Dendritic cell treated with granulocyte-macrophage colony-stimulating factor and Interleukin-4, amounts not matched to agents 40 ng/mL and 50 ng/mL, for 4 days (primary cell): ENCODE measurements at regions not wholly inside any gene's neighbourhood (a gene's known extent, or its start where the extent isn't known, plus 50 kb on each side); places are given as distances from the start of the nearest gene placed in this dataset.
"Not testable (repeated sequence)": the region's sequence is repeated elsewhere in the genome, so short reads cannot be mapped to it uniquely, and the experiment has no call there.

Experiments used
- H3K27ac Mint-ChIP-seq: one replicate; pipeline ENCODE4 v1.8.0; 2022; ENCODE audit warnings: mild to moderate bottlenecking, mixed read lengths
- H3K27me3 Mint-ChIP-seq: one replicate; pipeline ENCODE4 v1.8.0; 2022; ENCODE audit warnings: mild to moderate bottlenecking, mixed read lengths
- H3K36me3 Mint-ChIP-seq: one replicate; pipeline ENCODE4 v1.8.0; 2022; ENCODE audit warnings: low read depth, mixed read lengths
- H3K4me1 Mint-ChIP-seq: one replicate; pipeline ENCODE4 v1.8.0; 2022; ENCODE audit warnings: low read depth, mixed read lengths
- H3K4me3 Mint-ChIP-seq: one replicate; pipeline ENCODE4 v1.8.0; 2022; ENCODE audit warnings: mild to moderate bottlenecking, moderate library complexity, mixed read lengths
- H3K9me3 Mint-ChIP-seq: one replicate; pipeline ENCODE4 v1.8.0; 2022; ENCODE audit warnings: mixed read lengths
- intact Hi-C: fragments of 100-400 bp; cut with micrococcal nuclease; formaldehyde crosslinking; loops from one replicate; pipeline ENCODE4 v1.15.0; 2022

- no peaks in the 10 kb centered on the region for H3K36me3 Mint-ChIP-seq
- no peak overlapping the region for H3K27ac Mint-ChIP-seq
- no peaks in the 10 kb centered on the region for H3K4me1 Mint-ChIP-seq
- H3K27me3 Mint-ChIP-seq = no peaks in the 10 kb centered on the region
- intact Hi-C loops = no loop called here
- H3K4me3 Mint-ChIP-seq = no peak overlapping the region
- H3K9me3 Mint-ChIP-seq = no peaks in the 10 kb centered on the region
Observed at GRCh38 chr4:53959343-53960120, 104.9 kb downstream of the CHIC2 start.

GRCh38 chr4:53956454-53956853 lies 108.0 kb downstream of the CHIC2 start:
- H3K27me3 Mint-ChIP-seq = no peaks in the 10 kb centered on the region
- H3K9me3 Mint-ChIP-seq = no peaks in the 10 kb centered on the region
- H3K4me3 Mint-ChIP-seq = no peak overlapping the region
- no peaks in the 10 kb centered on the region for H3K4me1 Mint-ChIP-seq
- no peaks in the 10 kb centered on the region for H3K36me3 Mint-ChIP-seq
- H3K27ac Mint-ChIP-seq = no peak overlapping the region
- intact Hi-C loops = no loop called here

GRCh38 chr4:53956053-53956452 lies 108.4 kb downstream of the CHIC2 start:
- Mint-ChIP-seq H3K36me3 (no peaks in the 10 kb centered on the region), H3K4me3 (no peak overlapping the region), H3K27ac (no peak overlapping the region), H3K9me3 (no peaks in the 10 kb centered on the region), H3K4me1 (no peaks in the 10 kb centered on the region), H3K27me3 (no peaks in the 10 kb centered on the region)
- intact Hi-C loops = no loop called here

- intact Hi-C loops = no loop called here
- Mint-ChIP-seq H3K9me3 (no peaks in the 10 kb centered on the region), H3K4me1 (no peaks in the 10 kb centered on the region), H3K27me3 (peaks cover 1% of the 10 kb centered on the region), H3K27ac (no peak overlapping the region), H3K4me3 (no peak overlapping the region), H3K36me3 (no peaks in the 10 kb centered on the region)
Observed at GRCh38 chr4:53951414-53951813, 113.0 kb downstream of the CHIC2 start.

- Mint-ChIP-seq H3K4me1 (no peaks in the 10 kb centered on the region), H3K9me3 (no peaks in the 10 kb centered on the region), H3K4me3 (no peak overlapping the region), H3K36me3 (no peaks in the 10 kb centered on the region), H3K27ac (no peak overlapping the region), H3K27me3 (peaks cover 2% of the 10 kb centered on the region)
- intact Hi-C loops = no loop called here
Observed at GRCh38 chr4:53943345-53944085, 120.9 kb downstream of the CHIC2 start.

- H3K27ac Mint-ChIP-seq = no peak overlapping the region
- intact Hi-C loops = no loop called here
- no peaks in the 10 kb centered on the region for H3K9me3 Mint-ChIP-seq
- peaks cover 2% of the 10 kb centered on the region for H3K27me3 Mint-ChIP-seq
- no peaks in the 10 kb centered on the region for H3K36me3 Mint-ChIP-seq
- H3K4me1 Mint-ChIP-seq = no peaks in the 10 kb centered on the region
- H3K4me3 Mint-ChIP-seq = no peak overlapping the region
Observed at GRCh38 chr4:53942712-53943111, 121.7 kb downstream of the CHIC2 start.

GRCh38 chr4:53941331-53941730 lies 123.1 kb downstream of the CHIC2 start:
- Mint-ChIP-seq H3K4me1 (no peaks in the 10 kb centered on the region), H3K9me3 (no peaks in the 10 kb centered on the region), H3K36me3 (no peaks in the 10 kb centered on the region), H3K4me3 (no peak overlapping the region), H3K27ac (no peak overlapping the region), H3K27me3 (peaks cover 2% of the 10 kb centered on the region)
- intact Hi-C loops = no loop called here

GRCh38 chr4:53939892-53940291 lies 124.5 kb downstream of the CHIC2 start:
- H3K36me3 Mint-ChIP-seq = not testable (repeated sequence)

GRCh38 chr4:53937918-53938317 lies 126.5 kb downstream of the CHIC2 start:
- Mint-ChIP-seq H3K9me3 (no peaks in the 10 kb centered on the region), H3K27ac (no peak overlapping the region), H3K4me1 (no peaks in the 10 kb centered on the region), H3K27me3 (peaks cover 4% of the 10 kb centered on the region), H3K36me3 (no peaks in the 10 kb centered on the region), H3K4me3 (no peak overlapping the region)
- intact Hi-C loops = no loop called here

More at GRCh38 chr4:53939892-53940291, 124.5 kb downstream of the CHIC2 start:
- H3K9me3 Mint-ChIP-seq, H3K4me1 Mint-ChIP-seq, H3K27ac Mint-ChIP-seq, intact Hi-C loops, H3K4me3 Mint-ChIP-seq, H3K27me3 Mint-ChIP-seq: not testable (repeated sequence)

- Mint-ChIP-seq H3K27me3 (peaks cover 4% of the 10 kb centered on the region), H3K36me3 (no peaks in the 10 kb centered on the region), H3K4me3 (no peak overlapping the region), H3K9me3 (no peaks in the 10 kb centered on the region), H3K27ac (no peak overlapping the region), H3K4me1 (no peaks in the 10 kb centered on the region)
- intact Hi-C loops = no loop called here
Observed at GRCh38 chr4:53937327-53937726, 127.1 kb downstream of the CHIC2 start.

GRCh38 chr4:53935780-53936179 lies 128.6 kb downstream of the CHIC2 start:
- Mint-ChIP-seq H3K27ac (no peak overlapping the region), H3K27me3 (peaks cover 4% of the 10 kb centered on the region), H3K4me3 (no peak overlapping the region), H3K4me1 (no peaks in the 10 kb centered on the region), H3K9me3 (no peaks in the 10 kb centered on the region), H3K36me3 (no peaks in the 10 kb centered on the region)
- intact Hi-C loops = no loop called here

- H3K4me3 Mint-ChIP-seq = no peak overlapping the region
- H3K27me3 Mint-ChIP-seq = peaks cover 2% of the 10 kb centered on the region
- H3K36me3 Mint-ChIP-seq = no peaks in the 10 kb centered on the region
- H3K27ac Mint-ChIP-seq = no peak overlapping the region
- no peaks in the 10 kb centered on the region for H3K9me3 Mint-ChIP-seq
- intact Hi-C loops = no loop called here
- no peaks in the 10 kb centered on the region for H3K4me1 Mint-ChIP-seq
Observed at GRCh38 chr4:53932796-53933610, 131.4 kb downstream of the CHIC2 start.

GRCh38 chr4:53931461-53931961 lies 132.9 kb downstream of the CHIC2 start:
- no peak overlapping the region for H3K4me3 Mint-ChIP-seq
- H3K27ac Mint-ChIP-seq = no peak overlapping the region
- peaks cover 2% of the 10 kb centered on the region for H3K27me3 Mint-ChIP-seq
- H3K4me1 Mint-ChIP-seq = no peaks in the 10 kb centered on the region
- no peaks in the 10 kb centered on the region for H3K9me3 Mint-ChIP-seq
- intact Hi-C loops = no loop called here
- H3K36me3 Mint-ChIP-seq = no peaks in the 10 kb centered on the region
